HL-60 (cell line): ENCODE measurements at regions not wholly inside any gene's neighbourhood (a gene's known extent, or its start where the extent isn't known, plus 50 kb on each side); places are given as distances from the start of the nearest gene placed in this dataset.

Experiments
- DNase-seq, 2 experiments: peaks; one replicate each; pipeline ENCODE4 v3.0.0-alpha.2; 2010 to 2020; ENCODE audit warnings: low read depth in 1 of 2, low spot score in 1 of 2
- H3K27ac ChIP-seq: fragments of 250-450 bp; sonication (Bioruptor Pico); replicated peaks from 2 replicates; pipeline ENCODE4 v1.5.1; 2020; ENCODE audit warnings: mild to moderate bottlenecking, moderate library complexity
- H3K27me3 ChIP-seq: fragments of 250-450 bp; sonication (Bioruptor Pico); 2 replicates; pipeline ENCODE4 v1.5.1; 2021; ENCODE audit warnings: mild to moderate bottlenecking, moderate library complexity; ENCODE audit not compliant: insufficient read depth, poor library complexity, severe bottlenecking
- H3K4me3 ChIP-seq: replicated peaks from 2 replicates; pipeline ENCODE4 v1.5.1; 2011; ENCODE audit warnings: mild to moderate bottlenecking, control low read depth, low read length; ENCODE audit not compliant: insufficient read depth
- GABPA ChIP-seq: IDR thresholded peaks from 2 replicates; pipeline ENCODE4 v1.6.1; 2012; ENCODE audit warnings: low read depth
- POLR2AphosphoS5 ChIP-seq: IDR thresholded peaks from 2 replicates; pipeline ENCODE4 v1.6.1; 2012; ENCODE audit warnings: low read depth
- SPI1 ChIP-seq: IDR thresholded peaks from 2 replicates; pipeline ENCODE4 v1.6.1; 2012; ENCODE audit warnings: low read depth, mild to moderate bottlenecking, borderline replicate concordance
- TF ChIP-seq, protein P1 (sequence below): IDR thresholded peaks from one replicate; pipeline ENCODE4 v1.5.1; 2011; ENCODE audit warnings: low read length, control low read depth, inconsistent platforms; ENCODE audit not compliant: insufficient read depth
- TF ChIP-seq, protein P2 (sequence below): IDR thresholded peaks from 2 replicates; pipeline ENCODE4 v1.6.1; 2012; ENCODE audit warnings: low read depth; ENCODE audit not compliant: insufficient replicate concordance

DNA sequence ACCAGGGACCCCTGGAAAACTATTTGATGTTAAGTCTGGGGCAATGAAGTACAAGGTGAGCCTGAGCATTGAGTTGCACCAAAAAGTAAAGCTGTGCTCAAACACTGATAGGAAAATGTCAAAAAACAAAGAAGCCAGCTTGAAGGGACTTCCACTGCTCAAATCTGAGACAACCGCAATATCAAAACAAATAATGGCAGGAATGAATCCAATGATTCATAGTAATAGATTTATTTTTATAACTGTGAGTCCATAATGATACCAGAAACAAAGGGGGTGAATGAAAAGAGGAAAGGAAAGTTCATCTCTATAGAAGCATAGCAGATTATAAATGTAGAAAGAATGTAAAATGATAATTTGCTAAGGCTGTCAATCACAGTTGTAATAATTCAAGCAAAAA lies 237.3 kb upstream of the ZBTB20 start:
- Histone ChIP-seq H3K27ac (no peak overlapping the region), H3K27me3 (no peaks in the 10 kb centered on the region), H3K4me3 (no peak overlapping the region)
- no peak for DNase-seq
- TF ChIP-seq GABPA (no peak), POLR2AphosphoS5 (no peak), SPI1 (no peak)
- TF ChIP-seq, protein P1, sequence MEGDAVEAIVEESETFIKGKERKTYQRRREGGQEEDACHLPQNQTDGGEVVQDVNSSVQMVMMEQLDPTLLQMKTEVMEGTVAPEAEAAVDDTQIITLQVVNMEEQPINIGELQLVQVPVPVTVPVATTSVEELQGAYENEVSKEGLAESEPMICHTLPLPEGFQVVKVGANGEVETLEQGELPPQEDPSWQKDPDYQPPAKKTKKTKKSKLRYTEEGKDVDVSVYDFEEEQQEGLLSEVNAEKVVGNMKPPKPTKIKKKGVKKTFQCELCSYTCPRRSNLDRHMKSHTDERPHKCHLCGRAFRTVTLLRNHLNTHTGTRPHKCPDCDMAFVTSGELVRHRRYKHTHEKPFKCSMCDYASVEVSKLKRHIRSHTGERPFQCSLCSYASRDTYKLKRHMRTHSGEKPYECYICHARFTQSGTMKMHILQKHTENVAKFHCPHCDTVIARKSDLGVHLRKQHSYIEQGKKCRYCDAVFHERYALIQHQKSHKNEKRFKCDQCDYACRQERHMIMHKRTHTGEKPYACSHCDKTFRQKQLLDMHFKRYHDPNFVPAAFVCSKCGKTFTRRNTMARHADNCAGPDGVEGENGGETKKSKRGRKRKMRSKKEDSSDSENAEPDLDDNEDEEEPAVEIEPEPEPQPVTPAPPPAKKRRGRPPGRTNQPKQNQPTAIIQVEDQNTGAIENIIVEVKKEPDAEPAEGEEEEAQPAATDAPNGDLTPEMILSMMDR, result no peak
- TF ChIP-seq, protein P2, sequence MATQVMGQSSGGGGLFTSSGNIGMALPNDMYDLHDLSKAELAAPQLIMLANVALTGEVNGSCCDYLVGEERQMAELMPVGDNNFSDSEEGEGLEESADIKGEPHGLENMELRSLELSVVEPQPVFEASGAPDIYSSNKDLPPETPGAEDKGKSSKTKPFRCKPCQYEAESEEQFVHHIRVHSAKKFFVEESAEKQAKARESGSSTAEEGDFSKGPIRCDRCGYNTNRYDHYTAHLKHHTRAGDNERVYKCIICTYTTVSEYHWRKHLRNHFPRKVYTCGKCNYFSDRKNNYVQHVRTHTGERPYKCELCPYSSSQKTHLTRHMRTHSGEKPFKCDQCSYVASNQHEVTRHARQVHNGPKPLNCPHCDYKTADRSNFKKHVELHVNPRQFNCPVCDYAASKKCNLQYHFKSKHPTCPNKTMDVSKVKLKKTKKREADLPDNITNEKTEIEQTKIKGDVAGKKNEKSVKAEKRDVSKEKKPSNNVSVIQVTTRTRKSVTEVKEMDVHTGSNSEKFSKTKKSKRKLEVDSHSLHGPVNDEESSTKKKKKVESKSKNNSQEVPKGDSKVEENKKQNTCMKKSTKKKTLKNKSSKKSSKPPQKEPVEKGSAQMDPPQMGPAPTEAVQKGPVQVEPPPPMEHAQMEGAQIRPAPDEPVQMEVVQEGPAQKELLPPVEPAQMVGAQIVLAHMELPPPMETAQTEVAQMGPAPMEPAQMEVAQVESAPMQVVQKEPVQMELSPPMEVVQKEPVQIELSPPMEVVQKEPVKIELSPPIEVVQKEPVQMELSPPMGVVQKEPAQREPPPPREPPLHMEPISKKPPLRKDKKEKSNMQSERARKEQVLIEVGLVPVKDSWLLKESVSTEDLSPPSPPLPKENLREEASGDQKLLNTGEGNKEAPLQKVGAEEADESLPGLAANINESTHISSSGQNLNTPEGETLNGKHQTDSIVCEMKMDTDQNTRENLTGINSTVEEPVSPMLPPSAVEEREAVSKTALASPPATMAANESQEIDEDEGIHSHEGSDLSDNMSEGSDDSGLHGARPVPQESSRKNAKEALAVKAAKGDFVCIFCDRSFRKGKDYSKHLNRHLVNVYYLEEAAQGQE, result no peak

DNA sequence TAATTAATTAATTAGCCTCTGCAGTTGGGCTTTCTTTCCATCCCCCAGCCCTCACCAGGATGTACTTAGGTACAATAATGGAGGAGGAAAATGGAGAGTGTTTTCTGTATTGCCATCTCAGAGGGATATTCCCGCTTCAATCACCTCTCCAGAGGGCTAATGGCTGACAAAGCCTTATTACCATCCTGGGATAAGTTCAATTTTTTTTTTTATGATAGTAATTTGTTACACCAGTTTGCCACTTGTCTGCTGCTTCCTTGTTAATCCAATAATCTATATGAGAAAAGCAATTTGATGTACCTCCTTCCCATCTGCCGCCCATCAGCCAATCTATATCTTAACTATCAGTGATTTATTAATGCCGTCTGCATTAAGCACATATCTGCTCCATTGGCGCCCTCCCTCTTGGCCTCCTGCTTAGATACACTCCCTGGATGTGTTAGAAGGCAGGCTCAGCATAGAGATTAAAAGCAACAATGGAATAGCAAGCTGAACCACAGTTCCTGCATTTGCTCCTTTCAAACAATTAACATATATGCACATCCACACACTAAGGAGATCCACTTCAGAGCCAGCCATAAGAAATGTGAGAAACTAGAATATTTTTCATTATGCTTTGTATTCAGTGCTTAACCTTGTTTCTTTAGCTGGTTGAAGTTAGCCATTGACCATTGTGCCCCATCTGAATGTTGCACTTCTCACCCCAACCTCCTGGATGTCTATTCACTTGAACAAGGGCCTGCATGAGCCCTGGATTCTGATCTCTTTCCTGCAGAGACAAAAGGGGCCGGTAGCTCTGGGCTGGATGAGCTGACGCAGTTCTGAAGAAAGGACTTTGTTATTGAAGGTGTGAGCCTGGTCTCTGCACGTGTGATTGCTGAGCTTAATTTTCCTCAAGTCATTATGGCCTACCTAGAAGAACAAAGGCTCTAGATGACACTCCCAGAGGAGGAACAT lies 237.3 kb upstream of the GAP43 start:
- H3K27ac ChIP-seq, result no peak overlapping the region
- H3K4me3 ChIP-seq, result no peak overlapping the region
- DNase-seq, result no peak
- TF ChIP-seq, protein P2, result no peak
- TF ChIP-seq GABPA, result no peak
- no peaks in the 10 kb centered on the region for H3K27me3 ChIP-seq

DNA sequence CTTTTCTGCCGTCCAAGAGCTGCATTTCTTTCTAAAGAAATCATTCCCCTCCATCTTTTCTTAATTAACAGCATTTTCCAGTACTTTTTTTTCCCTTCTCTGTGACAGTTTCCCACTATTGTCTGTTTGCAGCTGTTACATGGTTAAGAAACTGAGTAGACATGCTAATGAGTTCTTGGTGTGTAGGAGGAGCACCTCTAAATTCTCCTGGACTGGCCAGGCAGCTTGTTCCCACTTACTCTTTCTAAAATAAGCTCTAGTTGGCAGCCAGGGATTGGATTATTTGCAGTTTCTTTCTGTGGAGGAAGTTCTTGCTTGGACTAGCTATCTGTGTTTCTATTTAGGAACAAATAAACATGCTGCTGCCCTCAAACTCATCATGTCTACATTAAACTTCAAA lies 235.1 kb upstream of the GAP43 start:
- H3K27me3 ChIP-seq, result no peaks in the 10 kb centered on the region
- H3K27ac ChIP-seq, result no peak overlapping the region
- DNase-seq, result no peak
- TF ChIP-seq POLR2AphosphoS5 (no peak), SPI1 (no peak), GABPA (no peak)
- no peak overlapping the region for H3K4me3 ChIP-seq

DNA sequence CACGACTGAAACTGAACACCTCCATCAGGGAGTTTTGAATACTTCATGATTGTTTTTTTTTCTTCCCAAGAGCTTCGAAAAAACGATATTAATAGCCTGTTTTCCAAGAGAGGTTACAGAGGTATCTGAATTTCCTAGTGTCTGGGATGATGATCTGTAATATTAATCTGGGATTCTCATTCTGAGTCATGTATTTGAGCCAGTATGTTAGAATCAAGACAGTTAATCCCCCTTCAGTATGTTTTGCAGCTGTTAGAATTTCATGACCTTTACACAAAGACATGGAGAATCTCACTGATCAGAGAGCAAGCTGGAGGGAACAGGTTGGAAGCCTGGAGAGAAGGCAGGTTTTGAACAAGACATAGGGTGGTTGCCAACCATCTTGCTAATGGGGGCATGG lies 234.5 kb upstream of the GAP43 start:
- no peak for DNase-seq
- TF ChIP-seq GABPA, result no peak
- TF ChIP-seq, protein P1, result no peak
- TF ChIP-seq, protein P2, result no peak
- TF ChIP-seq POLR2AphosphoS5, result no peak
- no peak for TF ChIP-seq SPI1
- no peaks in the 10 kb centered on the region for H3K27me3 ChIP-seq
- H3K4me3 ChIP-seq, result no peak overlapping the region
- H3K27ac ChIP-seq, result no peak overlapping the region
